AG10803 (cell line): ENCODE measurements at regions not wholly inside any gene's neighbourhood (a gene's known extent, or its start where the extent isn't known, plus 50 kb on each side); places are given as distances from the start of the nearest gene placed in this dataset.

ENCODE experiments used
- DNase-seq: peaks from one replicate; pipeline ENCODE4 v3.0.0; 2010; ENCODE audit warnings: low read depth
- H3K4me3 ChIP-seq: 2 replicates; pipeline ENCODE4 v1.5.1; 2011; ENCODE audit warnings: mild to moderate bottlenecking, low read length, control low read depth
- TF ChIP-seq, protein P1 (sequence below): conservative IDR thresholded peaks from 2 replicates; pipeline ENCODE4 v1.5.1; 2011; ENCODE audit warnings: mild to moderate bottlenecking, low read length, control low read depth, inconsistent platforms

DNA sequence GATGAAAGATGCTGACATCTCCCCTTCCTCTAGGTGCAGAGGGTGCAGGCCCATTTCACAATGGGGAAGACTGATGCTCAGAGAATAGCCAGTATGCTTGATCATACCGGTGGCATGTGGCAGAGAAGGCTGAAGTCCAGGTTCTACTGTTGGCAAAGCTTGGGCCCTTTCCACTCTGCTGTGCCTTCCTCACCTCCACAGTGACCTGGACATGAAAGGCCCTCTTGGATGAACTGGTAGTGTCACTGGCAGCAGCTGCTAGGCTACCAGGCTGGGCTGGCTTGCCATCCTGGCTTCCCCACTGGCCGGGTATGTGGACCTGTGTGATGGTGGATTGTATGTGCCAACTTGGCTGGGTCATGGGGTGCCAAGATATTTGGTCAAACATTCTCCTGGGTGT is 92.0 kb downstream of the GADD45G start:
- H3K4me3 ChIP-seq: no peak overlapping the region
- TF ChIP-seq, protein P1, sequence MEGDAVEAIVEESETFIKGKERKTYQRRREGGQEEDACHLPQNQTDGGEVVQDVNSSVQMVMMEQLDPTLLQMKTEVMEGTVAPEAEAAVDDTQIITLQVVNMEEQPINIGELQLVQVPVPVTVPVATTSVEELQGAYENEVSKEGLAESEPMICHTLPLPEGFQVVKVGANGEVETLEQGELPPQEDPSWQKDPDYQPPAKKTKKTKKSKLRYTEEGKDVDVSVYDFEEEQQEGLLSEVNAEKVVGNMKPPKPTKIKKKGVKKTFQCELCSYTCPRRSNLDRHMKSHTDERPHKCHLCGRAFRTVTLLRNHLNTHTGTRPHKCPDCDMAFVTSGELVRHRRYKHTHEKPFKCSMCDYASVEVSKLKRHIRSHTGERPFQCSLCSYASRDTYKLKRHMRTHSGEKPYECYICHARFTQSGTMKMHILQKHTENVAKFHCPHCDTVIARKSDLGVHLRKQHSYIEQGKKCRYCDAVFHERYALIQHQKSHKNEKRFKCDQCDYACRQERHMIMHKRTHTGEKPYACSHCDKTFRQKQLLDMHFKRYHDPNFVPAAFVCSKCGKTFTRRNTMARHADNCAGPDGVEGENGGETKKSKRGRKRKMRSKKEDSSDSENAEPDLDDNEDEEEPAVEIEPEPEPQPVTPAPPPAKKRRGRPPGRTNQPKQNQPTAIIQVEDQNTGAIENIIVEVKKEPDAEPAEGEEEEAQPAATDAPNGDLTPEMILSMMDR: no peak
- DNase-seq: no peak

DNA sequence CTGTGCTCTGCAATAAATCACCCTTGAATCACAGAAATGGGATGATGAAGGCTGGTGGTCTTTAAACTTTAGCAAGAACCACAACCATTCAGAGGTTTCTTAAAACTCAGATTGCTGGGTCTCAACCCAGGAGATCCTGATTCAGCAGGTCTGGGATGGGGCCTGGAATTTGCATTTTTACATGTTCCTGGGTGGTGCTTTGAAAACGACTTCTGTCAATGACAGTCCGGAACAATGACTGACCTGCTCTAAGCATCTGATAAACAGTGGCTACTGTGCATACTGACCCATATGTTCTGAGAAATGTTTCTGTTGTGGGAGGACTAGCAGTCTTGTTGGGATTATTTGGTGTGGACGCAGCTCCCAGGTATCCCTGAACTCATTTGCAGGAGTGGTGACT is 92.7 kb downstream of the GADD45G start:
- DNase-seq: no peak
- TF ChIP-seq, protein P1: no peak

DNA sequence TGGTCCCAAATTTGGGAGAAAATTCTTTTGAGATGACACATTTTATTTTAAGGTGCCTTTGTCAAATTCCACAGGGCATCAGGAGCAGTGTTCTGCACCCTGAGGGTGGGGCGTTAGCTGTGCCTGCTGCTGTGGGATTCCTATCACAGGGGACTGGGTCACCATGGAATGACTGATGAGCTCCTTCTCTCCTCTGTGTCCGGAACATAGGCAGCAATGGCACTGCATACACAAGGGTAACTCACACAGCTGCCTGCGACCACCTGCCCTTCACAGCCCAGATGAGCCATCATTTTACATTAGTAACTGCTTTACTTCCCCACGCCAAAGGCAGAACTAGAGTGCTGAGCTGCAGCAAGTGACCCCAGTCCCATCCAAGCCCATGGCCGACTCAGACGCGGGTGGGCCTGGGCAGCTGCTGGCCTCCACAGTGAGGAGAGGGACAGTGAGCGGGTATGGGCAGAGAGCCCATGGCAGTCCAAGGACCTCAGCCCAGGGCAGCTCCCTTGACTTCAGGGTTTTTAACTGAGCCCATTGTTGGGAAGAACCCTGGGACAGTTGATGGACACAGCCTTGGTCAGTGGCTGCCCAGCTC is 93.7 kb downstream of the GADD45G start:
- no peak for DNase-seq
- no peak overlapping the region for H3K4me3 ChIP-seq
- TF ChIP-seq, protein P1: no peak

More for the DNA sequence above, 92.7 kb downstream of the GADD45G start:
- H3K4me3 ChIP-seq: no peak overlapping the region

- DNase-seq: no peak
- H3K4me3 ChIP-seq: no peak overlapping the region
- TF ChIP-seq, protein P1: no peak
Observed at GRCh38 chr9:89699646-89700045, 94.8 kb downstream of the GADD45G start.

GRCh38 chr9:89701221-89701798 is 96.5 kb downstream of the GADD45G start:
- no peak for DNase-seq
- TF ChIP-seq, protein P1: no peak
- H3K4me3 ChIP-seq: no peak overlapping the region

- no peak overlapping the region for H3K4me3 ChIP-seq
- TF ChIP-seq, protein P1: no peak
- no peak for DNase-seq
Observed at GRCh38 chr9:89702401-89702800, 97.6 kb downstream of the GADD45G start.

DNA sequence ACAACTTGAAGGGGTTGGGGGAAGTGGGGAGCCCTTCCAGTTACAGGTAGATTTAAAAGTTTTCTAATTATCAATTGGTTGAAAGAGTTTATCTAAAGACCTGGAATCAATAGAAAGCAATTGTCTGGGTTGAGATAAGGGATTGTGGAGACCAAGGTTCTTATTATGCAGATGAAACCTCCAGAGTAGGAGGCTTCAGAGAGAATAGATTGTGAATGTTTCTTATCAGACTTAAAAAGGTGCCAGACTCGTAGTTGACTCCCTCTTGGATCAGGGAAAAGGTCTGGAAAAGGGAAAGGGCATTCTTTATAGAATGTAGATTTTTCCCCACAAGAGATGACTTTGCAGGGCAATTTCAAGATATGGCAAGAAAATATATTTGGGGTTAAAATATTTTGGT is 100.8 kb downstream of the GADD45G start:
- no peak overlapping the region for H3K4me3 ChIP-seq
- no peak for DNase-seq
- TF ChIP-seq, protein P1: no peak
